ENCODE measurements at regions not wholly inside any gene's neighbourhood (a gene's known extent, or its start where the extent isn't known, plus 50 kb on each side); places are given as distances from the start of the nearest gene placed in this dataset.
"Not testable (repeated sequence)": the region's sequence is repeated elsewhere in the genome, so short reads cannot be mapped to it uniquely, and the experiment has no call there.

GRCh38 chr9:21628954-21629353, 146.8 kb upstream of the IFNE start:
- not testable (repeated sequence) for H3K9ac ChIP-seq (ENCODE audit: low read length in 2 of 2); H3K4me1 ChIP-seq (ENCODE audit: control insufficient read depth, insufficient read depth, low read length); H3K9me3 ChIP-seq (ENCODE audit: control insufficient read depth in 2 of 2, low read length in 2 of 2); H3K36me3 ChIP-seq (ENCODE audit: control insufficient read depth in 2 of 2, insufficient read depth in 2 of 2, low read length in 2 of 2); H3K4me3 ChIP-seq (ENCODE audit: low read length in 2 of 2); H3K27me3 ChIP-seq (ENCODE audit: control insufficient read depth in 1 of 2, insufficient read depth in 2 of 2, low read length in 2 of 2); H3K27ac ChIP-seq (ENCODE audit: low read length)

- Histone ChIP-seq H3K4me3 (ENCODE audit: low read length in 2 of 2) (no peak overlapping the region), H3K4me1 (ENCODE audit: control insufficient read depth, insufficient read depth, low read length) (no peaks in the 10 kb centered on the region), H3K9me3 (ENCODE audit: control insufficient read depth in 2 of 2, low read length in 2 of 2) (no peaks in the 10 kb centered on the region), H3K36me3 (ENCODE audit: control insufficient read depth in 2 of 2, insufficient read depth in 2 of 2, low read length in 2 of 2) (no peaks in the 10 kb centered on the region), H3K9ac (ENCODE audit: low read length in 2 of 2) (no peak overlapping the region), H3K27ac (ENCODE audit: low read length) (no peak overlapping the region), H3K27me3 (ENCODE audit: control insufficient read depth in 1 of 2, insufficient read depth in 2 of 2, low read length in 2 of 2) (no peaks in the 10 kb centered on the region)
Measured at GRCh38 chr9:21634951-21635350, 152.8 kb upstream of the IFNE start.

- H3K9ac ChIP-seq (ENCODE audit: low read length in 2 of 2), result no peak overlapping the region
- no peak overlapping the region for H3K27ac ChIP-seq (ENCODE audit: low read length)
- no peaks in the 10 kb centered on the region for H3K9me3 ChIP-seq (ENCODE audit: control insufficient read depth in 2 of 2, low read length in 2 of 2)
- no peaks in the 10 kb centered on the region for H3K27me3 ChIP-seq (ENCODE audit: control insufficient read depth in 1 of 2, insufficient read depth in 2 of 2, low read length in 2 of 2)
- no peaks in the 10 kb centered on the region for H3K4me1 ChIP-seq (ENCODE audit: control insufficient read depth, insufficient read depth, low read length)
- no peaks in the 10 kb centered on the region for H3K36me3 ChIP-seq (ENCODE audit: control insufficient read depth in 2 of 2, insufficient read depth in 2 of 2, low read length in 2 of 2)
- no peak overlapping the region for H3K4me3 ChIP-seq (ENCODE audit: low read length in 2 of 2)
Measured at GRCh38 chr9:21638104-21638503, 156.0 kb upstream of the IFNE start.

- Histone ChIP-seq H3K27ac (ENCODE audit: low read length) (no peak overlapping the region), H3K4me3 (ENCODE audit: low read length in 2 of 2) (no peak overlapping the region), H3K9ac (ENCODE audit: low read length in 2 of 2) (no peak overlapping the region), H3K36me3 (ENCODE audit: control insufficient read depth in 2 of 2, insufficient read depth in 2 of 2, low read length in 2 of 2) (no peaks in the 10 kb centered on the region), H3K4me1 (ENCODE audit: control insufficient read depth, insufficient read depth, low read length) (no peaks in the 10 kb centered on the region), H3K9me3 (ENCODE audit: control insufficient read depth in 2 of 2, low read length in 2 of 2) (peaks cover 0 to under 1% of the 10 kb centered on the region in 2 donors), H3K27me3 (ENCODE audit: control insufficient read depth in 1 of 2, insufficient read depth in 2 of 2, low read length in 2 of 2) (no peaks in the 10 kb centered on the region)
Measured at GRCh38 chr9:21653091-21653490, 149.3 kb upstream of the MTAP start.

GRCh38 chr9:21653589-21653988, 148.8 kb upstream of the MTAP start:
- Histone ChIP-seq H3K4me1 (ENCODE audit: control insufficient read depth, insufficient read depth, low read length) (no peaks in the 10 kb centered on the region), H3K9ac (ENCODE audit: low read length in 2 of 2) (no peak overlapping the region), H3K4me3 (ENCODE audit: low read length in 2 of 2) (no peak overlapping the region)

GRCh38 chr9:21656776-21657674, 145.4 kb upstream of the MTAP start:
- Histone ChIP-seq H3K9ac (ENCODE audit: low read length in 2 of 2) (no peak overlapping the region), H3K4me3 (ENCODE audit: low read length in 2 of 2) (no peak overlapping the region), H3K27ac (ENCODE audit: low read length) (no peak overlapping the region), H3K4me1 (ENCODE audit: control insufficient read depth, insufficient read depth, low read length) (no peaks in the 10 kb centered on the region), H3K36me3 (ENCODE audit: control insufficient read depth in 2 of 2, insufficient read depth in 2 of 2, low read length in 2 of 2) (no peaks in the 10 kb centered on the region), H3K27me3 (ENCODE audit: control insufficient read depth in 1 of 2, insufficient read depth in 2 of 2, low read length in 2 of 2) (no peaks in the 10 kb centered on the region), H3K9me3 (ENCODE audit: control insufficient read depth in 2 of 2, low read length in 2 of 2) (no peaks in the 10 kb centered on the region)

More at GRCh38 chr9:21653589-21653988, 148.8 kb upstream of the MTAP start:
- Histone ChIP-seq H3K27me3 (ENCODE audit: control insufficient read depth in 1 of 2, insufficient read depth in 2 of 2, low read length in 2 of 2) (no peaks in the 10 kb centered on the region), H3K9me3 (ENCODE audit: control insufficient read depth in 2 of 2, low read length in 2 of 2) (no peaks in the 10 kb centered on the region), H3K27ac (ENCODE audit: low read length) (no peak overlapping the region), H3K36me3 (ENCODE audit: control insufficient read depth in 2 of 2, insufficient read depth in 2 of 2, low read length in 2 of 2) (no peaks in the 10 kb centered on the region)

GRCh38 chr9:21657966-21658667, 144.3 kb upstream of the MTAP start:
- Histone ChIP-seq H3K4me1 (ENCODE audit: control insufficient read depth, insufficient read depth, low read length) (no peaks in the 10 kb centered on the region), H3K4me3 (ENCODE audit: low read length in 2 of 2) (no peak overlapping the region), H3K27ac (ENCODE audit: low read length) (no peak overlapping the region), H3K9me3 (ENCODE audit: control insufficient read depth in 2 of 2, low read length in 2 of 2) (no peaks in the 10 kb centered on the region), H3K9ac (ENCODE audit: low read length in 2 of 2) (no peak overlapping the region), H3K36me3 (ENCODE audit: control insufficient read depth in 2 of 2, insufficient read depth in 2 of 2, low read length in 2 of 2) (no peaks in the 10 kb centered on the region), H3K27me3 (ENCODE audit: control insufficient read depth in 1 of 2, insufficient read depth in 2 of 2, low read length in 2 of 2) (no peaks in the 10 kb centered on the region)

GRCh38 chr9:21660976-21661375, 141.5 kb upstream of the MTAP start:
- Histone ChIP-seq H3K27me3 (ENCODE audit: control insufficient read depth in 1 of 2, insufficient read depth in 2 of 2, low read length in 2 of 2) (no peaks in the 10 kb centered on the region), H3K4me3 (ENCODE audit: low read length in 2 of 2) (no peak overlapping the region), H3K4me1 (ENCODE audit: control insufficient read depth, insufficient read depth, low read length) (no peaks in the 10 kb centered on the region), H3K36me3 (ENCODE audit: control insufficient read depth in 2 of 2, insufficient read depth in 2 of 2, low read length in 2 of 2) (no peaks in the 10 kb centered on the region), H3K9ac (ENCODE audit: low read length in 2 of 2) (no peak overlapping the region), H3K9me3 (ENCODE audit: control insufficient read depth in 2 of 2, low read length in 2 of 2) (no peaks in the 10 kb centered on the region), H3K27ac (ENCODE audit: low read length) (no peak overlapping the region)

GRCh38 chr9:21661626-21662025, 140.8 kb upstream of the MTAP start:
- H3K27ac ChIP-seq (ENCODE audit: low read length), result no peak overlapping the region
- H3K4me1 ChIP-seq (ENCODE audit: control insufficient read depth, insufficient read depth, low read length), result no peaks in the 10 kb centered on the region
- H3K27me3 ChIP-seq (ENCODE audit: control insufficient read depth in 1 of 2, insufficient read depth in 2 of 2, low read length in 2 of 2), result no peaks in the 10 kb centered on the region
- no peak overlapping the region for H3K9ac ChIP-seq (ENCODE audit: low read length in 2 of 2)
- H3K9me3 ChIP-seq (ENCODE audit: control insufficient read depth in 2 of 2, low read length in 2 of 2), result no peaks in the 10 kb centered on the region
- no peak overlapping the region for H3K4me3 ChIP-seq (ENCODE audit: low read length in 2 of 2)
- H3K36me3 ChIP-seq (ENCODE audit: control insufficient read depth in 2 of 2, insufficient read depth in 2 of 2, low read length in 2 of 2), result no peaks in the 10 kb centered on the region

- no peak overlapping the region for H3K4me3 ChIP-seq (ENCODE audit: low read length in 2 of 2)
- H3K9ac ChIP-seq (ENCODE audit: low read length in 2 of 2), result no peak overlapping the region
- no peaks in the 10 kb centered on the region for H3K36me3 ChIP-seq (ENCODE audit: control insufficient read depth in 2 of 2, insufficient read depth in 2 of 2, low read length in 2 of 2)
- H3K27ac ChIP-seq (ENCODE audit: low read length), result no peak overlapping the region
- H3K4me1 ChIP-seq (ENCODE audit: control insufficient read depth, insufficient read depth, low read length), result no peaks in the 10 kb centered on the region
- no peaks in the 10 kb centered on the region for H3K9me3 ChIP-seq (ENCODE audit: control insufficient read depth in 2 of 2, low read length in 2 of 2)
- H3K27me3 ChIP-seq (ENCODE audit: control insufficient read depth in 1 of 2, insufficient read depth in 2 of 2, low read length in 2 of 2), result no peaks in the 10 kb centered on the region
Measured at GRCh38 chr9:21668516-21668915, 133.9 kb upstream of the MTAP start.

GRCh38 chr9:21669701-21670100, 132.7 kb upstream of the MTAP start:
- no peak overlapping the region for H3K9ac ChIP-seq (ENCODE audit: low read length in 2 of 2)
- H3K9me3 ChIP-seq (ENCODE audit: control insufficient read depth in 2 of 2, low read length in 2 of 2), result no peaks in the 10 kb centered on the region
- no peak overlapping the region for H3K27ac ChIP-seq (ENCODE audit: low read length)
- H3K27me3 ChIP-seq (ENCODE audit: control insufficient read depth in 1 of 2, insufficient read depth in 2 of 2, low read length in 2 of 2), result no peaks in the 10 kb centered on the region
- no peaks in the 10 kb centered on the region for H3K4me1 ChIP-seq (ENCODE audit: control insufficient read depth, insufficient read depth, low read length)
- no peak overlapping the region for H3K4me3 ChIP-seq (ENCODE audit: low read length in 2 of 2)
- no peaks in the 10 kb centered on the region for H3K36me3 ChIP-seq (ENCODE audit: control insufficient read depth in 2 of 2, insufficient read depth in 2 of 2, low read length in 2 of 2)

Data from stomach smooth muscle (tissue), 2 donors.